GM23338 (cell line): ENCODE measurements at regions not wholly inside any gene's neighbourhood (a gene's known extent, or its start where the extent isn't known, plus 50 kb on each side); places are given as distances from the start of the nearest gene placed in this dataset.

Experiments used
- ATAC-seq: fragments of 200-7000 bp; cut with Tn5 transposase; 3 replicates; pipeline ENCODE4 v1.9.1; 2020
- DNase-seq: peaks from one replicate; pipeline ENCODE4 v3.0.0-alpha.2; 2015; ENCODE audit warnings: low spot score
- H2AFZ ChIP-seq: fragments of 200-600 bp; sonication (generic); 2 replicates; pipeline ENCODE4 v1.8.0; 2016; ENCODE audit warnings: antibody characterized with exemption, mild to moderate bottlenecking, moderate library complexity
- H3F3A ChIP-seq: fragments of 200-600 bp; sonication (generic); replicated peaks from 2 replicates; pipeline ENCODE4 v1.8.0; 2017; ENCODE audit warnings: antibody characterized with exemption, mixed run types, low read depth
- H3K27ac ChIP-seq: fragments of 200-600 bp; sonication (generic); 2 replicates; pipeline ENCODE4 v1.6.1; 2016; ENCODE audit warnings: low read depth
- H3K27me3 ChIP-seq: fragments of 200-600 bp; sonication (generic); 2 replicates; pipeline ENCODE4 v1.8.0; 2016; ENCODE audit warnings: mild to moderate bottlenecking, mixed run types, moderate library complexity; ENCODE audit not compliant: insufficient read depth
- H3K36me3 ChIP-seq: fragments of 200-600 bp; sonication (generic); 2 replicates; pipeline ENCODE4 v1.8.0; 2016; ENCODE audit warnings: mild to moderate bottlenecking; ENCODE audit not compliant: insufficient read depth
- H3K4me1 ChIP-seq: fragments of 200-600 bp; sonication (generic); 2 replicates; pipeline ENCODE4 v1.8.0; 2016; ENCODE audit warnings: mild to moderate bottlenecking, moderate library complexity; ENCODE audit not compliant: insufficient read depth
- H3K4me2 ChIP-seq: fragments of 200-600 bp; sonication (generic); 2 replicates; pipeline ENCODE4 v1.7.1; 2017; ENCODE audit warnings: mixed run types
- H3K4me3 ChIP-seq: fragments of 200-600 bp; sonication (generic); 2 replicates; pipeline ENCODE4 v1.6.1; 2016; ENCODE audit warnings: mixed run types
- H3K79me2 ChIP-seq: fragments of 200-600 bp; sonication (generic); replicated peaks from 2 replicates; pipeline ENCODE4 v1.8.0; 2017; ENCODE audit warnings: mild to moderate bottlenecking; ENCODE audit not compliant: insufficient read depth
- H3K9me2 ChIP-seq: fragments of 200-600 bp; sonication (generic); 2 replicates; pipeline ENCODE4 v1.8.0; 2017; ENCODE audit not compliant: insufficient read depth
- H4K20me1 ChIP-seq: fragments of 200-600 bp; sonication (generic); replicated peaks from 2 replicates; pipeline ENCODE4 v1.8.0; 2017; ENCODE audit warnings: mild to moderate bottlenecking; ENCODE audit not compliant: insufficient read depth
- H3K27ac Mint-ChIP-seq: 2 replicates; pipeline ENCODE4 v1.8.0; 2020; ENCODE audit warnings: inconsistent platforms, mild to moderate bottlenecking, moderate library complexity, mixed read lengths
- H3K27me3 Mint-ChIP-seq: 3 replicates; pipeline ENCODE4 v1.8.0; 2022; ENCODE audit warnings: low read depth, mild to moderate bottlenecking, moderate library complexity, mixed read lengths, inconsistent platforms; ENCODE audit not compliant: insufficient read depth, poor library complexity
- H3K36me3 Mint-ChIP-seq: 3 replicates; pipeline ENCODE4 v1.8.0; 2021; ENCODE audit warnings: low read depth, mild to moderate bottlenecking, inconsistent platforms, moderate library complexity, mixed read lengths
- H3K4me1 Mint-ChIP-seq: 3 replicates; pipeline ENCODE4 v1.8.0; 2020; ENCODE audit warnings: mild to moderate bottlenecking, inconsistent platforms, mixed read lengths
- H3K4me3 Mint-ChIP-seq: 3 replicates; pipeline ENCODE4 v1.8.0; 2021; ENCODE audit warnings: moderate library complexity, mild to moderate bottlenecking, inconsistent platforms, mixed read lengths
- H3K9me3 Mint-ChIP-seq: 3 replicates; pipeline ENCODE4 v1.8.0; 2020; ENCODE audit warnings: moderate library complexity, mild to moderate bottlenecking, inconsistent platforms, mixed read lengths
- CREB1 ChIP-seq: fragments of 250-450 bp; sonication (Bioruptor Pico); IDR thresholded peaks from 2 replicates; pipeline ENCODE4 v1.5.0; 2020; ENCODE audit warnings: low read depth, mild to moderate bottlenecking, moderate library complexity
- JUNB ChIP-seq: IDR thresholded peaks from one replicate; pipeline ENCODE4 v1.6.1; 2016; ENCODE audit warnings: antibody characterized with exemption; ENCODE audit not compliant: unreplicated experiment
- NANOG ChIP-seq: IDR thresholded peaks from 2 replicates; pipeline ENCODE4 v1.6.1; 2016; ENCODE audit warnings: antibody characterized with exemption, borderline replicate concordance
- POLR2AphosphoS5 ChIP-seq: IDR thresholded peaks from 2 replicates; pipeline ENCODE4 v1.6.1; 2016; ENCODE audit warnings: antibody characterized with exemption, low read depth
- ZNF114 ChIP-seq: fragments of 250-450 bp; sonication (Bioruptor Pico); IDR thresholded peaks from 2 replicates; pipeline ENCODE4 v1.5.0; 2020; ENCODE audit warnings: mild to moderate bottlenecking, moderate library complexity
- ZNF331 ChIP-seq: fragments of 250-450 bp; sonication (Bioruptor Pico); IDR thresholded peaks from 2 replicates; pipeline ENCODE4 v1.5.0; 2020; ENCODE audit warnings: low read depth, mild to moderate bottlenecking, moderate library complexity
- TF ChIP-seq, protein P1 (sequence below): IDR thresholded peaks from one replicate; pipeline ENCODE4 v1.6.1; 2018; ENCODE audit warnings: antibody characterized with exemption; ENCODE audit not compliant: unreplicated experiment
- TF ChIP-seq, protein P2 (sequence below), 2 experiments: fragments of 200-600 bp in 1 of 2; sonication (generic) in 1 of 2; conservative IDR thresholded peaks; 2 replicates each; pipeline versions ENCODE4 v1.5.1 to v1.6.1; 2016 to 2017; ENCODE audit warnings: antibody characterized with exemption in 2 of 2, low read depth in 2 of 2, mild to moderate bottlenecking in 2 of 2, moderate library complexity in 1 of 2
- TF ChIP-seq, protein P3 (sequence below): IDR thresholded peaks from 2 replicates; pipeline ENCODE4 v1.6.1; 2016; ENCODE audit warnings: antibody characterized with exemption
- TF ChIP-seq, protein P4 (sequence below): fragments of 250-450 bp; sonication (Bioruptor Pico); IDR thresholded peaks from 2 replicates; pipeline ENCODE4 v1.5.0; 2020; ENCODE audit warnings: mild to moderate bottlenecking, moderate library complexity

DNA sequence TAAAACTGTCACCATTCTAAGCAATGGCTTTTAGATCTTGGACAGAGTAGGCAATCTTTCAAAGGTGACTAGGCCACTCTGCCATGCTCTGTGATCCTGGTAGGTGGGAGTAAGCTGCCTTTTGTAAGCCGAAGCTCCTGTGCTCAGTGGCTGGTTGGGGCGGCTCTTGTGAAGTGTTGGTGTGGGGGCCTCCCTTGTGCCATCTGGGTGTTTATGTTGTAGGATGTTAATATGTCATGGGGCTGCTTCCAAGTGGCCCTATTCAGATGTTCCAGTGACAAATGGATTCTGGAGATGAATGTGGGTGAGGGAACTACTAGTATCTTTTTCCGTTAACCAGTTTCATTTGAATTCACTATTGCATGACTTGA is 116.8 kb upstream of the SPRED2 start:
- Histone ChIP-seq H3K4me1 (no peaks in the 10 kb centered on the region), H3K27ac (no peak overlapping the region), H3K4me3 (no peak overlapping the region), H4K20me1 (no peaks in the 10 kb centered on the region), H2AFZ (no peak overlapping the region), H3K36me3 (no peaks in the 10 kb centered on the region), H3F3A (no peaks in the 10 kb centered on the region), H3K9me2 (no peaks in the 10 kb centered on the region), H3K4me2 (no peak overlapping the region), H3K27me3 (no peaks in the 10 kb centered on the region), H3K79me2 (no peaks in the 10 kb centered on the region)
- Mint-ChIP-seq H3K27me3 (peaks cover 8% of the 10 kb centered on the region), H3K27ac (no peak overlapping the region), H3K9me3 (no peaks in the 10 kb centered on the region), H3K4me3 (no peak overlapping the region), H3K36me3 (no peaks in the 10 kb centered on the region), H3K4me1 (peaks cover 8% of the 10 kb centered on the region)
- ATAC-seq = no peak
- TF ChIP-seq, protein P1, sequence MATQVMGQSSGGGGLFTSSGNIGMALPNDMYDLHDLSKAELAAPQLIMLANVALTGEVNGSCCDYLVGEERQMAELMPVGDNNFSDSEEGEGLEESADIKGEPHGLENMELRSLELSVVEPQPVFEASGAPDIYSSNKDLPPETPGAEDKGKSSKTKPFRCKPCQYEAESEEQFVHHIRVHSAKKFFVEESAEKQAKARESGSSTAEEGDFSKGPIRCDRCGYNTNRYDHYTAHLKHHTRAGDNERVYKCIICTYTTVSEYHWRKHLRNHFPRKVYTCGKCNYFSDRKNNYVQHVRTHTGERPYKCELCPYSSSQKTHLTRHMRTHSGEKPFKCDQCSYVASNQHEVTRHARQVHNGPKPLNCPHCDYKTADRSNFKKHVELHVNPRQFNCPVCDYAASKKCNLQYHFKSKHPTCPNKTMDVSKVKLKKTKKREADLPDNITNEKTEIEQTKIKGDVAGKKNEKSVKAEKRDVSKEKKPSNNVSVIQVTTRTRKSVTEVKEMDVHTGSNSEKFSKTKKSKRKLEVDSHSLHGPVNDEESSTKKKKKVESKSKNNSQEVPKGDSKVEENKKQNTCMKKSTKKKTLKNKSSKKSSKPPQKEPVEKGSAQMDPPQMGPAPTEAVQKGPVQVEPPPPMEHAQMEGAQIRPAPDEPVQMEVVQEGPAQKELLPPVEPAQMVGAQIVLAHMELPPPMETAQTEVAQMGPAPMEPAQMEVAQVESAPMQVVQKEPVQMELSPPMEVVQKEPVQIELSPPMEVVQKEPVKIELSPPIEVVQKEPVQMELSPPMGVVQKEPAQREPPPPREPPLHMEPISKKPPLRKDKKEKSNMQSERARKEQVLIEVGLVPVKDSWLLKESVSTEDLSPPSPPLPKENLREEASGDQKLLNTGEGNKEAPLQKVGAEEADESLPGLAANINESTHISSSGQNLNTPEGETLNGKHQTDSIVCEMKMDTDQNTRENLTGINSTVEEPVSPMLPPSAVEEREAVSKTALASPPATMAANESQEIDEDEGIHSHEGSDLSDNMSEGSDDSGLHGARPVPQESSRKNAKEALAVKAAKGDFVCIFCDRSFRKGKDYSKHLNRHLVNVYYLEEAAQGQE = no peak
- no peak for TF ChIP-seq ZNF331 (CRISPR knock-in tag)
- TF ChIP-seq CREB1 = no peak
- TF ChIP-seq, protein P2, sequence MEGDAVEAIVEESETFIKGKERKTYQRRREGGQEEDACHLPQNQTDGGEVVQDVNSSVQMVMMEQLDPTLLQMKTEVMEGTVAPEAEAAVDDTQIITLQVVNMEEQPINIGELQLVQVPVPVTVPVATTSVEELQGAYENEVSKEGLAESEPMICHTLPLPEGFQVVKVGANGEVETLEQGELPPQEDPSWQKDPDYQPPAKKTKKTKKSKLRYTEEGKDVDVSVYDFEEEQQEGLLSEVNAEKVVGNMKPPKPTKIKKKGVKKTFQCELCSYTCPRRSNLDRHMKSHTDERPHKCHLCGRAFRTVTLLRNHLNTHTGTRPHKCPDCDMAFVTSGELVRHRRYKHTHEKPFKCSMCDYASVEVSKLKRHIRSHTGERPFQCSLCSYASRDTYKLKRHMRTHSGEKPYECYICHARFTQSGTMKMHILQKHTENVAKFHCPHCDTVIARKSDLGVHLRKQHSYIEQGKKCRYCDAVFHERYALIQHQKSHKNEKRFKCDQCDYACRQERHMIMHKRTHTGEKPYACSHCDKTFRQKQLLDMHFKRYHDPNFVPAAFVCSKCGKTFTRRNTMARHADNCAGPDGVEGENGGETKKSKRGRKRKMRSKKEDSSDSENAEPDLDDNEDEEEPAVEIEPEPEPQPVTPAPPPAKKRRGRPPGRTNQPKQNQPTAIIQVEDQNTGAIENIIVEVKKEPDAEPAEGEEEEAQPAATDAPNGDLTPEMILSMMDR (conservative IDR thresholded peaks at IDR 0.05; ENCODE audit: low read depth in 2 of 2) = no peak
- TF ChIP-seq POLR2AphosphoS5 = no peak
- TF ChIP-seq, protein P3, sequence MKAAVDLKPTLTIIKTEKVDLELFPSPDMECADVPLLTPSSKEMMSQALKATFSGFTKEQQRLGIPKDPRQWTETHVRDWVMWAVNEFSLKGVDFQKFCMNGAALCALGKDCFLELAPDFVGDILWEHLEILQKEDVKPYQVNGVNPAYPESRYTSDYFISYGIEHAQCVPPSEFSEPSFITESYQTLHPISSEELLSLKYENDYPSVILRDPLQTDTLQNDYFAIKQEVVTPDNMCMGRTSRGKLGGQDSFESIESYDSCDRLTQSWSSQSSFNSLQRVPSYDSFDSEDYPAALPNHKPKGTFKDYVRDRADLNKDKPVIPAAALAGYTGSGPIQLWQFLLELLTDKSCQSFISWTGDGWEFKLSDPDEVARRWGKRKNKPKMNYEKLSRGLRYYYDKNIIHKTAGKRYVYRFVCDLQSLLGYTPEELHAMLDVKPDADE = no peak
- TF ChIP-seq ZNF114 = no peak
- TF ChIP-seq JUNB = no peak
- no peak for DNase-seq

DNA sequence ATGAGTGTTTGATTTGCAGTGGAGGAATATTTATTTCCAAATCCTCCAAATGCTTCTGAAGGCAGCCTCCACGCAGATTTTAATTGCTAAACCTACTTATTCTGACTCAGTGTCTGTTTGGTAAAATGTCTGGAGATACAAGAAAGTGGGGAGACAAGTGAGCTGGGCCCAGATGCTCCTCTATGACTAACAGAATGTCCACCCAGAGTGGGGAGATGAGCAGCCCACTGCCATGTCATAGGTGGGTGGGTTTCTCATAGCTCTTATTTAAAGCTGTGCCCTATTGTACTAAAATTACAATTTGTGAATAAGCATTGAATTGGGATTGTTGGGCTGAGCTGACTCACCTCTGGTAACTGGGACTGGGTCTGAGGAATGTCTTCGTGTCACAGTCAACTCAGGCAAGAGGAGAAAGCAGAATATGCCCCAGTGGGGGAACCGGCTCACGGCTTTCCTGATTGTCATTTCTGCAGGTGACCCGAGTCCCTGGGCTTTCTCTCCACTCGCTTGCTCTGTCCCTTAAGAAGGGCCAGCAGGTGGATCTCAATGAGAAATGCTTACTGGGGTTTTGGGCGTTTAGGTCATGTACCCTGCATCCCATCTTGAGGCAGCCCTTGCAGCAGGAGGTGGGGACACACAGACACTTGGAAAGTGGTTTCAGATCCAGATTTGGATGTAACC is 116.3 kb upstream of the SPRED2 start:
- Mint-ChIP-seq H3K4me1 (peaks cover 8% of the 10 kb centered on the region), H3K9me3 (no peaks in the 10 kb centered on the region), H3K4me3 (no peak overlapping the region), H3K27ac (no peak overlapping the region), H3K36me3 (no peaks in the 10 kb centered on the region), H3K27me3 (peaks cover 8% of the 10 kb centered on the region)
- Histone ChIP-seq H3K9me2 (no peaks in the 10 kb centered on the region), H3K4me2 (no peak overlapping the region), H3K4me3 (no peak overlapping the region), H3K79me2 (no peaks in the 10 kb centered on the region), H2AFZ (no peak overlapping the region), H3K4me1 (no peaks in the 10 kb centered on the region), H3K27me3 (no peaks in the 10 kb centered on the region), H4K20me1 (no peaks in the 10 kb centered on the region), H3K27ac (no peak overlapping the region), H3K36me3 (no peaks in the 10 kb centered on the region), H3F3A (no peaks in the 10 kb centered on the region)
- DNase-seq = no peak
- ATAC-seq = no peak
- TF ChIP-seq, protein P4, sequence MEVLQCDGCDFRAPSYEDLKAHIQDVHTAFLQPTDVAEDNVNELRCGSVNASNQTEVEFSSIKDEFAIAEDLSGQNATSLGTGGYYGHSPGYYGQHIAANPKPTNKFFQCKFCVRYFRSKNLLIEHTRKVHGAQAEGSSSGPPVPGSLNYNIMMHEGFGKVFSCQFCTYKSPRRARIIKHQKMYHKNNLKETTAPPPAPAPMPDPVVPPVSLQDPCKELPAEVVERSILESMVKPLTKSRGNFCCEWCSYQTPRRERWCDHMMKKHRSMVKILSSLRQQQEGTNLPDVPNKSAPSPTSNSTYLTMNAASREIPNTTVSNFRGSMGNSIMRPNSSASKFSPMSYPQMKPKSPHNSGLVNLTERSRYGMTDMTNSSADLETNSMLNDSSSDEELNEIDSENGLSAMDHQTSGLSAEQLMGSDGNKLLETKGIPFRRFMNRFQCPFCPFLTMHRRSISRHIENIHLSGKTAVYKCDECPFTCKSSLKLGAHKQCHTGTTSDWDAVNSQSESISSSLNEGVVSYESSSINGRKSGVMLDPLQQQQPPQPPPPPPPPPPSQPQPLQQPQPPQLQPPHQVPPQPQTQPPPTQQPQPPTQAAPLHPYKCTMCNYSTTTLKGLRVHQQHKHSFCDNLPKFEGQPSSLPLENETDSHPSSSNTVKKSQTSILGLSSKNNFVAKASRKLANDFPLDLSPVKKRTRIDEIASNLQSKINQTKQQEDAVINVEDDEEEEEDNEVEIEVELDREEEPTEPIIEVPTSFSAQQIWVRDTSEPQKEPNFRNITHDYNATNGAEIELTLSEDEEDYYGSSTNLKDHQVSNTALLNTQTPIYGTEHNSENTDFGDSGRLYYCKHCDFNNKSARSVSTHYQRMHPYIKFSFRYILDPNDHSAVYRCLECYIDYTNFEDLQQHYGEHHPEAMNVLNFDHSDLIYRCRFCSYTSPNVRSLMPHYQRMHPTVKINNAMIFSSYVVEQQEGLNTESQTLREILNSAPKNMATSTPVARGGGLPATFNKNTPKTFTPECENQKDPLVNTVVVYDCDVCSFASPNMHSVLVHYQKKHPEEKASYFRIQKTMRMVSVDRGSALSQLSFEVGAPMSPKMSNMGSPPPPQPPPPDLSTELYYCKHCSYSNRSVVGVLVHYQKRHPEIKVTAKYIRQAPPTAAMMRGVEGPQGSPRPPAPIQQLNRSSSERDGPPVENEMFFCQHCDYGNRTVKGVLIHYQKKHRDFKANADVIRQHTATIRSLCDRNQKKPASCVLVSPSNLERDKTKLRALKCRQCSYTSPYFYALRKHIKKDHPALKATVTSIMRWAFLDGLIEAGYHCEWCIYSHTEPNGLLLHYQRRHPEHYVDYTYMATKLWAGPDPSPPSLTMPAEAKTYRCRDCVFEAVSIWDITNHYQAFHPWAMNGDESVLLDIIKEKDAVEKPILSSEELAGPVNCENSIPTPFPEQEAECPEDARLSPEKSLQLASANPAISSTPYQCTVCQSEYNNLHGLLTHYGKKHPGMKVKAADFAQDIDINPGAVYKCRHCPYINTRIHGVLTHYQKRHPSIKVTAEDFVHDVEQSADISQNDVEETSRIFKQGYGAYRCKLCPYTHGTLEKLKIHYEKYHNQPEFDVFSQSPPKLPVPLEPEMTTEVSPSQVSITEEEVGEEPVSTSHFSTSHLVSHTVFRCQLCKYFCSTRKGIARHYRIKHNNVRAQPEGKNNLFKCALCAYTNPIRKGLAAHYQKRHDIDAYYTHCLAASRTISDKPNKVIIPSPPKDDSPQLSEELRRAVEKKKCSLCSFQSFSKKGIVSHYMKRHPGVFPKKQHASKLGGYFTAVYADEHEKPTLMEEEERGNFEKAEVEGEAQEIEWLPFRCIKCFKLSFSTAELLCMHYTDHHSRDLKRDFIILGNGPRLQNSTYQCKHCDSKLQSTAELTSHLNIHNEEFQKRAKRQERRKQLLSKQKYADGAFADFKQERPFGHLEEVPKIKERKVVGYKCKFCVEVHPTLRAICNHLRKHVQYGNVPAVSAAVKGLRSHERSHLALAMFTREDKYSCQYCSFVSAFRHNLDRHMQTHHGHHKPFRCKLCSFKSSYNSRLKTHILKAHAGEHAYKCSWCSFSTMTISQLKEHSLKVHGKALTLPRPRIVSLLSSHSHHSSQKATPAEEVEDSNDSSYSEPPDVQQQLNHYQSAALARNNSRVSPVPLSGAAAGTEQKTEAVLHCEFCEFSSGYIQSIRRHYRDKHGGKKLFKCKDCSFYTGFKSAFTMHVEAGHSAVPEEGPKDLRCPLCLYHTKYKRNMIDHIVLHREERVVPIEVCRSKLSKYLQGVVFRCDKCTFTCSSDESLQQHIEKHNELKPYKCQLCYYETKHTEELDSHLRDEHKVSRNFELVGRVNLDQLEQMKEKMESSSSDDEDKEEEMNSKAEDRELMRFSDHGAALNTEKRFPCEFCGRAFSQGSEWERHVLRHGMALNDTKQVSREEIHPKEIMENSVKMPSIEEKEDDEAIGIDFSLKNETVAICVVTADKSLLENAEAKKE (CRISPR knock-in tag) = no peak
- no peak for TF ChIP-seq ZNF114
- no peak for TF ChIP-seq NANOG
